Liver (tissue), 8 donors: ENCODE measurements at regions not wholly inside any gene's neighbourhood (a gene's known extent, or its start where the extent isn't known, plus 50 kb on each side); places are given as distances from the start of the nearest gene placed in this dataset.
"Not testable (repeated sequence)": the region's sequence is repeated elsewhere in the genome, so short reads cannot be mapped to it uniquely, and the experiment has no call there.

Experiments
- DNase-seq: peaks from one replicate; pipeline ENCODE4 v3.0.0-alpha.2; 2017; ENCODE audit warnings: low spot score
- H3K27ac ChIP-seq, 2 donors: one replicate each; pipeline ENCODE4 v1.7.0; 2013; ENCODE audit warnings: inconsistent platforms in 2 of 2, low read length in 2 of 2, control low read depth in 1 of 2, low read depth in 1 of 2, mild to moderate bottlenecking in 1 of 2
- H3K27me3 ChIP-seq, 4 donors: one replicate each; pipeline versions ENCODE4 v1.6.1 to v1.7.0; 2013; ENCODE audit warnings: low read length in 3 of 4, inconsistent platforms in 1 of 4, mild to moderate bottlenecking in 1 of 4, moderate library complexity in 1 of 4; ENCODE audit not compliant: control insufficient read depth in 4 of 4, insufficient read depth in 4 of 4
- H3K36me3 ChIP-seq, 4 donors: one replicate each; pipeline versions ENCODE4 v1.6.1 to v1.7.0; 2013; ENCODE audit warnings: low read length in 3 of 4, mild to moderate bottlenecking in 3 of 4, low read depth in 1 of 4, moderate library complexity in 1 of 4; ENCODE audit not compliant: control insufficient read depth in 4 of 4, insufficient read depth in 3 of 4
- H3K4me1 ChIP-seq, 4 donors: one replicate each; pipeline versions ENCODE4 v1.6.1 to v1.7.0; 2013; ENCODE audit warnings: low read length in 3 of 4, mild to moderate bottlenecking in 3 of 4, moderate library complexity in 1 of 4; ENCODE audit not compliant: control insufficient read depth in 4 of 4, insufficient read depth in 4 of 4
- H3K4me3 ChIP-seq, 3 donors: one replicate each; pipeline versions ENCODE4 v1.6.1 to v1.7.0; 2013; ENCODE audit warnings: low read length in 3 of 3, control low read depth in 1 of 3, low read depth in 1 of 3, mild to moderate bottlenecking in 1 of 3
- H3K9ac ChIP-seq, 2 donors: one replicate each; pipeline ENCODE4 v1.7.0; 2013; ENCODE audit warnings: low read length in 2 of 2, mild to moderate bottlenecking in 2 of 2, moderate library complexity in 2 of 2, control low read depth in 1 of 2, low read depth in 1 of 2
- H3K9me3 ChIP-seq, 4 donors: one replicate each; pipeline versions ENCODE4 v1.6.1 to v1.7.0; 2013; ENCODE audit warnings: low read length in 3 of 4; ENCODE audit not compliant: control insufficient read depth in 4 of 4
- EGR1 ChIP-seq, 2 donors: IDR thresholded peaks; 2 replicates each; pipeline ENCODE4 v1.6.1; 2016 to 2018; ENCODE audit warnings: antibody characterized with exemption in 2 of 2, low read depth in 2 of 2
- FOXA1 ChIP-seq: IDR thresholded peaks from 2 replicates; pipeline ENCODE4 v1.6.1; 2016; ENCODE audit warnings: antibody characterized with exemption
- FOXA2 ChIP-seq: IDR thresholded peaks from 2 replicates; pipeline ENCODE4 v1.6.1; 2016; ENCODE audit warnings: antibody characterized with exemption
- GABPA ChIP-seq, 2 donors: IDR thresholded peaks in 1 of 2; conservative IDR thresholded peaks in 1 of 2; 2 replicates each; pipeline ENCODE4 v1.6.1; 2016; ENCODE audit warnings: antibody characterized with exemption in 2 of 2, mild to moderate bottlenecking in 1 of 2, moderate library complexity in 1 of 2
- HNF4A ChIP-seq, 2 donors: conservative IDR thresholded peaks; 2 replicates each; pipeline ENCODE4 v1.6.1; 2016; ENCODE audit warnings: antibody characterized with exemption in 2 of 2, mild to moderate bottlenecking in 2 of 2
- HNF4G ChIP-seq: IDR thresholded peaks from 2 replicates; pipeline ENCODE4 v1.6.1; 2016; ENCODE audit warnings: antibody characterized with exemption
- JUND ChIP-seq, 2 donors: IDR thresholded peaks; 2 replicates each; pipeline ENCODE4 v1.6.1; 2016; ENCODE audit warnings: antibody characterized with exemption in 2 of 2
- NR2F2 ChIP-seq: IDR thresholded peaks from 2 replicates; pipeline ENCODE4 v1.6.1; 2016; ENCODE audit warnings: antibody characterized with exemption
- RAD21 ChIP-seq, 2 donors: IDR thresholded peaks; 2 replicates each; pipeline ENCODE4 v1.6.1; 2016; ENCODE audit warnings: antibody characterized with exemption in 2 of 2, mild to moderate bottlenecking in 2 of 2
- RXRA ChIP-seq, 2 donors: IDR thresholded peaks; 2 replicates each; pipeline ENCODE4 v1.6.1; 2017 to 2018; ENCODE audit warnings: antibody characterized with exemption in 2 of 2, mild to moderate bottlenecking in 1 of 2
- SP1 ChIP-seq: IDR thresholded peaks from 2 replicates; pipeline ENCODE4 v1.6.1; 2018; ENCODE audit warnings: antibody characterized with exemption, mild to moderate bottlenecking
- TAF1 ChIP-seq: conservative IDR thresholded peaks from 2 replicates; pipeline ENCODE4 v1.6.1; 2016; ENCODE audit warnings: antibody characterized with exemption, mild to moderate bottlenecking
- YY1 ChIP-seq: IDR thresholded peaks from 2 replicates; pipeline ENCODE4 v1.6.1; 2016; ENCODE audit warnings: antibody characterized with exemption, mild to moderate bottlenecking
- WGBS: extraction: QIAGEN DNeasy Blood & Tissue Kit; methylation state at CpG from one replicate; pipeline ENCODE4 v1.1.7; 2013; 5-methylcytosine and 5-hydroxymethylcytosine counted together
- TF ChIP-seq, protein P1 (sequence below): fragments of 150-350 bp; IDR thresholded peaks from 2 replicates; pipeline ENCODE4 v1.5.1; 2017; ENCODE audit warnings: improper control_type of control experiment, low read depth, low read length; ENCODE audit not compliant: missing input control
- TF ChIP-seq, protein P2 (sequence below): IDR thresholded peaks from 2 replicates; pipeline ENCODE4 v1.6.1; 2016; ENCODE audit warnings: antibody characterized with exemption
- TF ChIP-seq, protein P3 (sequence below): IDR thresholded peaks from 2 replicates; pipeline ENCODE4 v1.6.1; 2016; ENCODE audit warnings: antibody characterized with exemption
- TF ChIP-seq, protein P4 (sequence below): IDR thresholded peaks from 2 replicates; pipeline ENCODE4 v1.6.1; 2016; ENCODE audit warnings: antibody characterized with exemption
- TF ChIP-seq, protein P5 (sequence below): IDR thresholded peaks from 2 replicates; pipeline ENCODE4 v1.6.1; 2016; ENCODE audit warnings: antibody characterized with exemption, mild to moderate bottlenecking
- donor health status: healthy.
- donor health status: healthy.
- donor health status: healthy.
- donor health status: healthy.
- donor health status: healthy.

DNA sequence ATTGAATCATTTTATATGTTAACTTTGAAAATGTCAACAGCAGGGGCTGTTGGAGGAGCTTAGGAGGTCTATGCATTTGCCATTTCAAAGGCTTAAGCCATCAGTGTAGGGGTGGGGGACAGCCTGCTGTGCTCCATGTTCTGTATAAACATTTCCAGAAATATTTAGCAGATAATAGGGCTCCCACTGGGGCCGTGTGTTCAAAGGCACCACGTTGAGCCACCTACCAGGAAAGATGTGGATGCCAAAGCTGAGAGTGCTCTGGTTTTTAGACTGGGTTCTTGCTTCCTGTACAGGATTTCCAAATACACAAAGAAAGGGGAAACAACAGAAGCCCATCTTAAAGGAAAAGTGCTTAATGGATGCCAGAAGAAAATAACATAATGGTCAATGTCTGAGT is 219.5 kb downstream of the CENPC start:
- WGBS = 6% methylated on average over 2 of the region's 2 CpGs
- peaks cover 0 to 2% (median 0%) of the 10 kb centered on the region in 4 donors for H3K27me3 ChIP-seq
- peaks cover 0 to 2% (median 0%) of the 10 kb centered on the region in 4 donors for H3K4me1 ChIP-seq
- H3K27ac ChIP-seq = no peak overlapping the region
- no peak for TF ChIP-seq NR2F2
- TF ChIP-seq RXRA (IDR thresholded peaks at IDR 0.05) = no peak
- TF ChIP-seq RAD21 (IDR thresholded peaks at IDR 0.05) = no peak
- TF ChIP-seq SP1 = no peak
- no peak for TF ChIP-seq YY1
- TF ChIP-seq, protein P1, sequence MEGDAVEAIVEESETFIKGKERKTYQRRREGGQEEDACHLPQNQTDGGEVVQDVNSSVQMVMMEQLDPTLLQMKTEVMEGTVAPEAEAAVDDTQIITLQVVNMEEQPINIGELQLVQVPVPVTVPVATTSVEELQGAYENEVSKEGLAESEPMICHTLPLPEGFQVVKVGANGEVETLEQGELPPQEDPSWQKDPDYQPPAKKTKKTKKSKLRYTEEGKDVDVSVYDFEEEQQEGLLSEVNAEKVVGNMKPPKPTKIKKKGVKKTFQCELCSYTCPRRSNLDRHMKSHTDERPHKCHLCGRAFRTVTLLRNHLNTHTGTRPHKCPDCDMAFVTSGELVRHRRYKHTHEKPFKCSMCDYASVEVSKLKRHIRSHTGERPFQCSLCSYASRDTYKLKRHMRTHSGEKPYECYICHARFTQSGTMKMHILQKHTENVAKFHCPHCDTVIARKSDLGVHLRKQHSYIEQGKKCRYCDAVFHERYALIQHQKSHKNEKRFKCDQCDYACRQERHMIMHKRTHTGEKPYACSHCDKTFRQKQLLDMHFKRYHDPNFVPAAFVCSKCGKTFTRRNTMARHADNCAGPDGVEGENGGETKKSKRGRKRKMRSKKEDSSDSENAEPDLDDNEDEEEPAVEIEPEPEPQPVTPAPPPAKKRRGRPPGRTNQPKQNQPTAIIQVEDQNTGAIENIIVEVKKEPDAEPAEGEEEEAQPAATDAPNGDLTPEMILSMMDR = no peak
- H3K4me3 ChIP-seq = no peak overlapping the region
- no peaks in the 10 kb centered on the region for H3K9me3 ChIP-seq
- H3K36me3 ChIP-seq = no peaks in the 10 kb centered on the region
- H3K9ac ChIP-seq = no peak overlapping the region
- DNase-seq = no peak

DNA sequence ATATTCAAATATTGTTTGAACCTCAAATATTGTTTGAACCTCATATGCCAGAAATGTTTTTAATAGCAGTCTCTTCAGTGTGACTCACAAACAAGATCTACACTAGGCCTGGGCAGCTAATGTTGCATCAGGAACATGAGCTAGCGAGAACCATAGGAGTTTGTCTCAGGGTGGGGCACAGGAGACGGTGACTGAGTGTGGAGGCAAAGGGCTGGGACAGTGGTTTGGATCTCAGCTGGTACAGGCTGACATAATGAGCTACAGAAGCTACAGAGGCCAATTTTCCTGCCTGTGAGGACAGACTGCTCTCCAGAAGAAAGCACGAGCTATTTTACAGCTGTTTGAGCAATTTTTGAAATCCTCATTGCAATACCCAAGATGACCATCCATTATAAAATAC is 224.7 kb downstream of the CENPC start:
- Histone ChIP-seq H3K27ac (no peak overlapping the region), H3K4me3 (no peak overlapping the region), H3K4me1 (no peaks in the 10 kb centered on the region), H3K36me3 (no peaks in the 10 kb centered on the region), H3K9ac (no peak overlapping the region), H3K27me3 (no peaks in the 10 kb centered on the region), H3K9me3 (no peaks in the 10 kb centered on the region)
- TF ChIP-seq HNF4G (no peak), RXRA (IDR thresholded peaks at IDR 0.05) (no peak), RAD21 (IDR thresholded peaks at IDR 0.05) (no peak), FOXA1 (no peak), NR2F2 (no peak), TAF1 (no peak), FOXA2 (no peak), GABPA (IDR thresholded peaks at IDR 0.05 in 1 of 2, conservative IDR thresholded peaks at IDR 0.05 in 1 of 2) (no peak), SP1 (no peak), HNF4A (conservative IDR thresholded peaks at IDR 0.05) (no peak), YY1 (no peak), EGR1 (IDR thresholded peaks at IDR 0.05; ENCODE audit: low read depth in 2 of 2) (no peak), JUND (IDR thresholded peaks at IDR 0.05) (no peak)
- TF ChIP-seq, protein P1 = no peak
- TF ChIP-seq, protein P2, sequence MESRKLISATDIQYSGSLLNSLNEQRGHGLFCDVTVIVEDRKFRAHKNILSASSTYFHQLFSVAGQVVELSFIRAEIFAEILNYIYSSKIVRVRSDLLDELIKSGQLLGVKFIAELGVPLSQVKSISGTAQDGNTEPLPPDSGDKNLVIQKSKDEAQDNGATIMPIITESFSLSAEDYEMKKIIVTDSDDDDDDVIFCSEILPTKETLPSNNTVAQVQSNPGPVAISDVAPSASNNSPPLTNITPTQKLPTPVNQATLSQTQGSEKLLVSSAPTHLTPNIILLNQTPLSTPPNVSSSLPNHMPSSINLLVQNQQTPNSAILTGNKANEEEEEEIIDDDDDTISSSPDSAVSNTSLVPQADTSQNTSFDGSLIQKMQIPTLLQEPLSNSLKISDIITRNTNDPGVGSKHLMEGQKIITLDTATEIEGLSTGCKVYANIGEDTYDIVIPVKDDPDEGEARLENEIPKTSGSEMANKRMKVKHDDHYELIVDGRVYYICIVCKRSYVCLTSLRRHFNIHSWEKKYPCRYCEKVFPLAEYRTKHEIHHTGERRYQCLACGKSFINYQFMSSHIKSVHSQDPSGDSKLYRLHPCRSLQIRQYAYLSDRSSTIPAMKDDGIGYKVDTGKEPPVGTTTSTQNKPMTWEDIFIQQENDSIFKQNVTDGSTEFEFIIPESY = no peak
- TF ChIP-seq, protein P3, sequence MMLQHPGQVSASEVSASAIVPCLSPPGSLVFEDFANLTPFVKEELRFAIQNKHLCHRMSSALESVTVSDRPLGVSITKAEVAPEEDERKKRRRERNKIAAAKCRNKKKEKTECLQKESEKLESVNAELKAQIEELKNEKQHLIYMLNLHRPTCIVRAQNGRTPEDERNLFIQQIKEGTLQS = no peak
- TF ChIP-seq, protein P4, sequence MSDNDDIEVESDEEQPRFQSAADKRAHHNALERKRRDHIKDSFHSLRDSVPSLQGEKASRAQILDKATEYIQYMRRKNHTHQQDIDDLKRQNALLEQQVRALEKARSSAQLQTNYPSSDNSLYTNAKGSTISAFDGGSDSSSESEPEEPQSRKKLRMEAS = no peak
- TF ChIP-seq, protein P5, sequence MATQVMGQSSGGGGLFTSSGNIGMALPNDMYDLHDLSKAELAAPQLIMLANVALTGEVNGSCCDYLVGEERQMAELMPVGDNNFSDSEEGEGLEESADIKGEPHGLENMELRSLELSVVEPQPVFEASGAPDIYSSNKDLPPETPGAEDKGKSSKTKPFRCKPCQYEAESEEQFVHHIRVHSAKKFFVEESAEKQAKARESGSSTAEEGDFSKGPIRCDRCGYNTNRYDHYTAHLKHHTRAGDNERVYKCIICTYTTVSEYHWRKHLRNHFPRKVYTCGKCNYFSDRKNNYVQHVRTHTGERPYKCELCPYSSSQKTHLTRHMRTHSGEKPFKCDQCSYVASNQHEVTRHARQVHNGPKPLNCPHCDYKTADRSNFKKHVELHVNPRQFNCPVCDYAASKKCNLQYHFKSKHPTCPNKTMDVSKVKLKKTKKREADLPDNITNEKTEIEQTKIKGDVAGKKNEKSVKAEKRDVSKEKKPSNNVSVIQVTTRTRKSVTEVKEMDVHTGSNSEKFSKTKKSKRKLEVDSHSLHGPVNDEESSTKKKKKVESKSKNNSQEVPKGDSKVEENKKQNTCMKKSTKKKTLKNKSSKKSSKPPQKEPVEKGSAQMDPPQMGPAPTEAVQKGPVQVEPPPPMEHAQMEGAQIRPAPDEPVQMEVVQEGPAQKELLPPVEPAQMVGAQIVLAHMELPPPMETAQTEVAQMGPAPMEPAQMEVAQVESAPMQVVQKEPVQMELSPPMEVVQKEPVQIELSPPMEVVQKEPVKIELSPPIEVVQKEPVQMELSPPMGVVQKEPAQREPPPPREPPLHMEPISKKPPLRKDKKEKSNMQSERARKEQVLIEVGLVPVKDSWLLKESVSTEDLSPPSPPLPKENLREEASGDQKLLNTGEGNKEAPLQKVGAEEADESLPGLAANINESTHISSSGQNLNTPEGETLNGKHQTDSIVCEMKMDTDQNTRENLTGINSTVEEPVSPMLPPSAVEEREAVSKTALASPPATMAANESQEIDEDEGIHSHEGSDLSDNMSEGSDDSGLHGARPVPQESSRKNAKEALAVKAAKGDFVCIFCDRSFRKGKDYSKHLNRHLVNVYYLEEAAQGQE = no peak
- DNase-seq = no peak
- WGBS = 70% methylated on average over 3 of the region's 3 CpGs

DNA sequence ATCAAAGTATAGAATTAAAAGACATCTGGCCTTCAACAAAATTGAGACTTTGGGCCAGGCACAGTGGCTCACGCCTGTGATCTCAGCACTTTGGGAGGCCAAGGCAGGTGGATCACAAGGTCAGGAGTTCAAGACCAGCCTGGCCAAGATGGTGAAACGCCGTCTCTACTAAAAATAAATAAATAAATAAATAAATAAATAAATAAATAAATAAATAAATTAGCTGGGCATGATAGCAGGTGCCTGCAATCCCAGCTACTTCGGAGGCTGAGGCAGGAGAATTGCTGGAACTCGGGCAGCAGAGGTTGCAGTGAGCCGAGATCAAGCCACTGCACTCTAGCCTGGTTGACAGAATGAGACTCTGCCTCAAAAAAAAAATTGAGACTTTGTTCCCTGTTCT is 225.7 kb downstream of the CENPC start:
- H3K4me3 ChIP-seq, H3K9me3 ChIP-seq, H3K4me1 ChIP-seq, H3K9ac ChIP-seq, H3K27me3 ChIP-seq, H3K36me3 ChIP-seq, H3K27ac ChIP-seq, DNase-seq: not testable (repeated sequence)
- 90% methylated on average over 6 of the region's 6 CpGs for WGBS
